Activated CD4-positive, alpha-beta T cell treated with anti-CD3 and anti-CD28 coated beads, Interleukin-2, Interleukin-4, amounts not matched to agents 100 ng/mL and 50 ng/mL, durations not matched to agents 16 hours and 8 hours (primary cell): ENCODE measurements at regions not wholly inside any gene's neighbourhood (a gene's known extent, or its start where the extent isn't known, plus 50 kb on each side); places are given as distances from the start of the nearest gene placed in this dataset.
"Not testable (repeated sequence)": the region's sequence is repeated elsewhere in the genome, so short reads cannot be mapped to it uniquely, and the experiment has no call there.

Experiments used
- DNase-seq: peaks from one replicate; pipeline ENCODE4 v3.0.0-alpha.2; 2020; ENCODE audit warnings: low spot score

- no peak for DNase-seq
Observed at GRCh38 chr1:191350938-191351337, 807.3 kb upstream of the RGS18 start.

GRCh38 chr1:191358724-191359123 is 799.5 kb upstream of the RGS18 start:
- DNase-seq: no peak

- DNase-seq: no peak
Observed at GRCh38 chr1:191366686-191367085, 791.6 kb upstream of the RGS18 start.

GRCh38 chr1:191368891-191369654 is 789.2 kb upstream of the RGS18 start:
- no peak for DNase-seq

GRCh38 chr1:191371626-191372025 is 786.6 kb upstream of the RGS18 start:
- no peak for DNase-seq

GRCh38 chr1:191388283-191388682 is 770.0 kb upstream of the RGS18 start:
- no peak for DNase-seq

GRCh38 chr1:191396622-191397021 is 761.6 kb upstream of the RGS18 start:
- no peak for DNase-seq

GRCh38 chr1:191398551-191398950 is 759.7 kb upstream of the RGS18 start:
- no peak for DNase-seq

GRCh38 chr1:191405417-191405816 is 752.8 kb upstream of the RGS18 start:
- no peak for DNase-seq

- DNase-seq: no peak
Observed at GRCh38 chr1:191414981-191415640, 743.2 kb upstream of the RGS18 start.

GRCh38 chr1:191419842-191420241 is 738.4 kb upstream of the RGS18 start:
- no peak for DNase-seq

GRCh38 chr1:191427593-191427992 is 730.7 kb upstream of the RGS18 start:
- no peak for DNase-seq

GRCh38 chr1:191432817-191433216 is 725.4 kb upstream of the RGS18 start:
- no peak for DNase-seq

GRCh38 chr1:191438979-191439378 is 719.3 kb upstream of the RGS18 start:
- no peak for DNase-seq

GRCh38 chr1:191448279-191448678 is 710.0 kb upstream of the RGS18 start:
- not testable (repeated sequence) for DNase-seq

- DNase-seq: no peak
Observed at GRCh38 chr1:191452586-191452985, 705.7 kb upstream of the RGS18 start.

GRCh38 chr1:191453487-191453886 is 704.8 kb upstream of the RGS18 start:
- no peak for DNase-seq

- DNase-seq: no peak
Observed at GRCh38 chr1:191457889-191458288, 700.4 kb upstream of the RGS18 start.

GRCh38 chr1:191460234-191460633 is 698.0 kb upstream of the RGS18 start:
- DNase-seq: no peak

- no peak for DNase-seq
Observed at GRCh38 chr1:191483988-191484387, 674.3 kb upstream of the RGS18 start.

- no peak for DNase-seq
Observed at GRCh38 chr1:191490303-191490702, 668.0 kb upstream of the RGS18 start.

- DNase-seq: no peak
Observed at GRCh38 chr1:191495040-191495439, 663.2 kb upstream of the RGS18 start.

GRCh38 chr1:191498318-191498717 is 659.9 kb upstream of the RGS18 start:
- DNase-seq: no peak

- no peak for DNase-seq
Observed at GRCh38 chr1:191498825-191499224, 659.4 kb upstream of the RGS18 start.
